Left kidney (tissue), 1 donor: ENCODE measurements at regions not wholly inside any gene's neighbourhood (a gene's known extent, or its start where the extent isn't known, plus 50 kb on each side); places are given as distances from the start of the nearest gene placed in this dataset.
"Not testable (repeated sequence)": the region's sequence is repeated elsewhere in the genome, so short reads cannot be mapped to it uniquely, and the experiment has no call there.

Source experiments
- DNase-seq: peaks from one replicate; pipeline ENCODE4 v3.0.0-alpha.2; 2013

GRCh38 chr2:153420394-153420793, 58.2 kb downstream of the RPRM start:
- no peak for DNase-seq

GRCh38 chr2:153417077-153417476, 61.5 kb downstream of the RPRM start:
- no peak for DNase-seq

GRCh38 chr2:153416071-153416470, 62.5 kb downstream of the RPRM start:
- DNase-seq, result no peak

GRCh38 chr2:153408710-153409385, 69.7 kb downstream of the RPRM start:
- no peak for DNase-seq

- DNase-seq, result no peak
Measured at GRCh38 chr2:153405196-153405595, 73.4 kb downstream of the RPRM start.

- DNase-seq, result no peak
Measured at GRCh38 chr2:153404792-153405191, 73.8 kb downstream of the RPRM start.

- DNase-seq, result no peak
Measured at GRCh38 chr2:153403940-153404339, 74.6 kb downstream of the RPRM start.

- DNase-seq, result not testable (repeated sequence)
Measured at GRCh38 chr2:153403352-153403751, 75.2 kb downstream of the RPRM start.

GRCh38 chr2:153394686-153395085, 83.9 kb downstream of the RPRM start:
- DNase-seq, result no peak

- DNase-seq, result no peak
Measured at GRCh38 chr2:153394247-153394646, 84.3 kb downstream of the RPRM start.

- no peak for DNase-seq
Measured at GRCh38 chr2:153393518-153393917, 85.0 kb downstream of the RPRM start.

GRCh38 chr2:153391131-153391530, 87.4 kb downstream of the RPRM start:
- DNase-seq, result no peak

- no peak for DNase-seq
Measured at GRCh38 chr2:153388246-153388645, 90.3 kb downstream of the RPRM start.

- no peak for DNase-seq
Measured at GRCh38 chr2:153387203-153387602, 91.4 kb downstream of the RPRM start.

GRCh38 chr2:153386481-153386897, 92.1 kb downstream of the RPRM start:
- no peak for DNase-seq

- no peak for DNase-seq
Measured at GRCh38 chr2:153373510-153374279, 104.9 kb downstream of the RPRM start.

- no peak for DNase-seq
Measured at GRCh38 chr2:153360239-153360638, 118.3 kb downstream of the RPRM start.

- DNase-seq, result no peak
Measured at GRCh38 chr2:153354377-153354776, 124.2 kb downstream of the RPRM start.

GRCh38 chr2:153349603-153350002, 129.0 kb downstream of the RPRM start:
- no peak for DNase-seq

GRCh38 chr2:153347818-153348495, 130.6 kb downstream of the RPRM start:
- DNase-seq, result no peak

- DNase-seq, result no peak
Measured at GRCh38 chr2:153320879-153321278, 157.7 kb downstream of the RPRM start.

- DNase-seq, result no peak
Measured at GRCh38 chr2:153311432-153311831, 167.1 kb downstream of the RPRM start.

GRCh38 chr2:153308466-153308865, 170.1 kb downstream of the RPRM start:
- DNase-seq, result no peak
